ENCODE measurements at regions not wholly inside any gene's neighbourhood (a gene's known extent, or its start where the extent isn't known, plus 50 kb on each side); places are given as distances from the start of the nearest gene placed in this dataset.
A peak's percentile ranks its signal among the peaks of the same experiment; 100 is the strongest.
"Not testable (repeated sequence)": the region's sequence is repeated elsewhere in the genome, so short reads cannot be mapped to it uniquely, and the experiment has no call there.

GRCh38 chrX:77060572-77060971 lies 386.6 kb upstream of the FGF16 start:
- DNase-seq (ENCODE audit: insufficient read length, low spot score) = no peak
- no peak for TF ChIP-seq CTCF (IDR thresholded peaks at IDR 0.05; ENCODE audit: insufficient read depth, missing control alignments)
- peak; percentile 25 for FAIRE-seq

- no peak for TF ChIP-seq CTCF (IDR thresholded peaks at IDR 0.05; ENCODE audit: insufficient read depth, missing control alignments)
- no peak for FAIRE-seq
- no peak for DNase-seq (ENCODE audit: insufficient read length, low spot score)
Measured at GRCh38 chrX:77061022-77061421, 386.2 kb upstream of the FGF16 start.

GRCh38 chrX:77061545-77061944 lies 385.6 kb upstream of the FGF16 start:
- FAIRE-seq (no peak), DNase-seq (ENCODE audit: insufficient read length, low spot score) (no peak)
- no peak for TF ChIP-seq CTCF (IDR thresholded peaks at IDR 0.05; ENCODE audit: insufficient read depth, missing control alignments)

GRCh38 chrX:77065896-77066295 lies 381.3 kb upstream of the FGF16 start:
- DNase-seq (ENCODE audit: insufficient read length, low spot score) = no peak
- FAIRE-seq = no peak
- no peak for TF ChIP-seq CTCF (IDR thresholded peaks at IDR 0.05; ENCODE audit: insufficient read depth, missing control alignments)

GRCh38 chrX:77070202-77070918 lies 376.8 kb upstream of the FGF16 start:
- FAIRE-seq = no peak
- TF ChIP-seq CTCF (IDR thresholded peaks at IDR 0.05; ENCODE audit: insufficient read depth, missing control alignments) = no peak
- no peak for DNase-seq (ENCODE audit: insufficient read length, low spot score)

- DNase-seq (ENCODE audit: insufficient read length, low spot score) (no peak), FAIRE-seq (no peak)
- TF ChIP-seq CTCF (IDR thresholded peaks at IDR 0.05; ENCODE audit: insufficient read depth, missing control alignments) = no peak
Measured at GRCh38 chrX:77076896-77077295, 370.3 kb upstream of the FGF16 start.

- not testable (repeated sequence) for DNase-seq (ENCODE audit: insufficient read length, low spot score); FAIRE-seq
Measured at GRCh38 chrX:77081237-77081636, 366.0 kb upstream of the FGF16 start.

GRCh38 chrX:77085372-77085771 lies 361.8 kb upstream of the FGF16 start:
- FAIRE-seq = no peak
- TF ChIP-seq CTCF (IDR thresholded peaks at IDR 0.05; ENCODE audit: insufficient read depth, missing control alignments) = no peak
- no peak for DNase-seq (ENCODE audit: insufficient read length, low spot score)

Measured in D721Med (cell line).